ENCODE measurements at regions not wholly inside any gene's neighbourhood (a gene's known extent, or its start where the extent isn't known, plus 50 kb on each side); places are given as distances from the start of the nearest gene placed in this dataset.
"Not testable (repeated sequence)": the region's sequence is repeated elsewhere in the genome, so short reads cannot be mapped to it uniquely, and the experiment has no call there.

DNA sequence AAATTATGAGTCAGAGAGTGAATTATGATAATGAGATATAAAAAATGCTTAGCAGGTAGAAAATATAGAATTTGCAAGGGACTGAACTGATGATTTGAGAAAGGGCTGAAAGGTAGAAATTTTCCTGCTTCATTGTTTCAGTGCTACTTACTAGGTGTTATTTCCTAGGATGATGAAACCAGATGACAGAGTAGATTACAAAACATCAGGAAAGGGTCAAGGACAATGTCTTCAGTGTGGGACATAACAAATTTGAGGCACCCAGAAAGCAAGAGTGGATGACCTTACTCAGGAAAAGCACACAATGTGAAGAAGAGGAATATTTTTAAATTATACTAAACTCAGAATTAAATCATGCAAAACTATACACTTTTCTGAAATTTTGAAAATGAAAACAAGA, 102.1 kb downstream of the SHCBP1 start:
- no peak for DNase-seq (ENCODE audit: low read depth)

DNA sequence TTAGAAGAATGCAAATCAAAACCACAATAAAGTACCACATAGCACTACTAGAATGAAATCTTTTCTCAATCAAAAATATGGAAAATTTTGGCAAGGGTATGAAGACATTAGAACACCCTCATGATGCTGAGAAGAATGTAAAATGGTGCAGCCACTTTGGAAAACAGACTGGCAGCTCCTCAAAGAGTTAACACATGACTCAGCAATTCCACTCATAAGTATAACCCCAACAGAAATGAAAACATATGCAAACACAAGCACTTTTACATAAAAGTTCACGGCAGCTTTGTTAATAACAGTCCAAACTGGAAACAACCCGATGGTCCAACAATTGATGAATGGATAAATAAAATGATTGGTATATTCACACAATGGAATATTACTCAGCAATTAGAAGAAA, 124.5 kb downstream of the SHCBP1 start:
- DNase-seq (ENCODE audit: low read depth), result no peak

DNA sequence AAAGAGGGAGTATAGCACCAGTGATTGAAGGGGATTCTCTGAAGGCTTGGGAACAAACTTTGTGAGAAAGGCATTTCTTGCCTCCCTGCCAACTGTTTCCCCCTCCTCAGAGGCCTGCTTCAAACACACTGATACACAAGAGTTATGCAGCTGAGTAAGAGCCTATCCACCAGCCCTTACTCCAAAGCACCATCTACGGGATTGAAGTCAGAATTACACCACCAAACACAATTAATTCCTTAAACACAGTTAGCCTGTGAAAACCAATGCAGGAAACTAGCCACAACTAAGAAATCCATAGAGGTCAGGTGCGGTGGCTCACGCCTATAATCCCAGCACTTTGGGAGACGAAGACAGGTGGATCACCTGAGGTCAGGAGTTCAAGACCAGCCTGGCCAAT, 138.3 kb downstream of the SHCBP1 start:
- no peak for DNase-seq (ENCODE audit: low read depth)

GRCh38 chr16:46466239-46466638, 154.9 kb downstream of the SHCBP1 start:
- DNase-seq (ENCODE audit: low read depth), result no peak

DNA sequence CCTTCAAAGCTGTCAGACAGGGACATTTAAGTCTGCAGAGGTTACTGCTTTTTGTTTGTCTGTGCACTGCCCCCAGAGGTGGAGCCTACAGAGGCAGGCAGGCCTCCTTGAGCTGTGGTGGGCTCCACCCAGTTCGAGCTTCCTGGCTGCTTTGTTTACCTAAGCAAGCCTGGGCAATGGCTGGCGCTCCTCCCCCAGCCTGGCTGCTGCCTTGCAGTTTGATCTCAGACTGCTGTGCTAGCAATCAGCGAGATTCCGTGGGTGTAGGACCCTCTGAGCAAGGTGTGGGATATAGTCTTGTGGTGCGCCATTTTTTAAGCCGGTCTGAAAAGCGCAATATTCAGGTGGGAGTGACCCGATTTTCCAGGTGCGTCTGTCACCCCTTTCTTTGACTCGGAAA, 166.4 kb downstream of the SHCBP1 start:
- DNase-seq (ENCODE audit: low read depth), result not testable (repeated sequence)

- DNase-seq (ENCODE audit: low read depth), result no peak
Measured at GRCh38 chr16:46428108-46429061, 192.8 kb downstream of the SHCBP1 start.

DNA sequence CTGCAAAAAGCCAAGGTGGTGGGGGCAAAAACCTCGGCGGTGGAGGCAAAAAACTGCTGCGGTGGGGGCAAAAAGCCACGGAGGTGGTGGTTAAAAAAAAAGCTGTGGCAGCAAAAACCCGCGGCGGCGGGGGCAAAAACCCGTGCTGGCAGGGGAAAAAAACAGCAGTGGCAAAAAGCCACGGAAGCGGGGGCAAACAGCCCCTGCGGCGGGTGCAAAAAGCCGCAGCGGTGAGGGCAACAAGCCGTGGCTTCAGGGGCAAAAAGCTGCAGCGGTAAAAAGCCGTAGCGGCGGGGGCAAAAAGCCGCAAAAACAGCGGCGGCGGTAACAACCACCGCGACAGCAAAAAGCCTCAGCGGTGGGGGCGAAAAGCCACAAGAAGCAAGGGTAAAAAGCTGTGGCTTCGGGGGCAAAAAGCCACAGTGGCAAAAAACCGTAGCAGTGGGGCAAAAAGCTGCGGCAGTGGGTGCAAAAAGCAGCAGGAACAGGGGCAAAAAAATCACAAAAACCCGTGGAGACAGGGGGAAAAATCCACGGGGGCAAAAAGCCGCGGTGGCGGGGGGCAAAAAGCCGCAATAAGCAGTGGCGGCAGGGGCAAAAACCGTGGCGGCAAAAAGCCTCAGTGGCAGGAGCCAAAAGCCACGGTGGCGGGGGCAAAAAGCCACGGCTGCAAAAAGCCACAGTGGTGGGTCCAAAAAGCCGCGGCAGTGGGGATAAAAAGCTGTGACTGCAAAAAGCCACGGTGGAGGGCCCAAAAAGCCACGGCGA, 193.7 kb downstream of the SHCBP1 start:
- DNase-seq (ENCODE audit: low read depth), result no peak

- no peak for DNase-seq (ENCODE audit: low read depth)
Measured at GRCh38 chr16:46426336-46426735, 194.8 kb downstream of the SHCBP1 start.

DNA sequence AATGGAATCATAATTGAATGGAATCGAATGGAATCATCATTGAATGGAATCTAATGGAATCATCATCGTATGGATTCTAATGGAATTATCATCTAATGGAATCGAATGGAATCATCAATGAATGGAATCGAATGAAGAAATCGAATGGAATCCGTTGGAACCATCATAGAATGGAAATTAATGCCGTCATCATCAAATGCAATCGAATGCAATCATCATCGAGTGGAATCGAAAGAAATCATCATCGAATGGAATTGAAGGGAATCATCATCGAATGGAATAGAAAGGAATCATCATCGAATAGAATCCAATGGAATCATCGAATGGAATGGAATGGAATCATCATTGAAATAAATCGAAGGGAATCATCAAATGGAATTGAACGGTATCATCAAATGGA, 217.2 kb downstream of the SHCBP1 start:
- DNase-seq (ENCODE audit: low read depth), result no peak

GRCh38 chr16:46398559-46398958, 222.6 kb downstream of the SHCBP1 start:
- DNase-seq (ENCODE audit: low read depth), result not testable (repeated sequence)

DNA sequence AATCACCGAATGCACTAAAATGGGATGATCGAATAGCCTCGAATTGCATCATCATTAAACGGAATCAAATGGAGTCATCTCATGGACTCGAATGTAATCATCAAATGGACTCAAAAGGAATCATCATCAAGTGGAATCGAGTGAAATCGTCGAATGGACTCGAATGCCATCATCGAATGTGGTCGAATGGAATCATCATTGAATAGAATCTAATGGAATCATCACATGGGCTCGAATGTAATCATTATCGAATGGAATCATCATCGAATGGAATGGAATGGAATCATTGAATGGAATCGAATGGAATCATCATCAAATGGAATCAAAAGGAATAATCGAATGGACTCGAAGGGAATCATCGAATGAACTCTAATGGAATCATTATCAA, 224.3 kb downstream of the SHCBP1 start:
- DNase-seq (ENCODE audit: low read depth), result not testable (repeated sequence)

DNA sequence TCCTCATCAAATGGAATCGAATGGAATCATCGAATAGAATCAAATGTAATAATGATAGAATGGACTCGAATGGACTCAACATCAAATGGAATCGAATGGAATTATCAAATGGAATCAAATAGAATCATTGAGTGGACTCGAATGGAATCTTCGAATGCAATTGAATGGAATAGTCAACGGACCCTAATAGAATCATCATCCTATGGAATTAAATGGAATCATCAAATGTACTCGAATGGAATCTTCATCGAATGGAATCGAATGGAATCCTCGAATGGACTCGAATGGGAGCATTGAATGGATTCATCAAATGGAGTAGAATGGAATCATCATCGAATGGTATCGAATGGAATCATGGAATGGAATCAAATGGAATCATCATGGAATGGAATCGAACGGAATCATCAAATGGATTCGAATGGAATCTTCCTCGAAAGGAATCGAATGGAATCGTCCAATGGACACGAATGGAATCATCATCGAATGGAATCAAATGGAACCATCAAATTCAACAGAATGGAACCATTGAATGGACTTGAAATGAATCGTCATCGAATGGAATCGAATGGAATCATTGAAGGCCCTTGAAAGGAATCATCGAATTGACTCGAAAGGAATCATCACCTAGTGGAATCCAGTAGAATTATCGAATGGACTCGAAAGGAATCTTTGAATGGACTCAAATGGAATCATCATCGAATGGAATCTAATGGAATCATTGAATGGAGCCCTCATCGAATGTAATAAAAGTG, 224.9 kb downstream of the SHCBP1 start:
- not testable (repeated sequence) for DNase-seq (ENCODE audit: low read depth)

DNA sequence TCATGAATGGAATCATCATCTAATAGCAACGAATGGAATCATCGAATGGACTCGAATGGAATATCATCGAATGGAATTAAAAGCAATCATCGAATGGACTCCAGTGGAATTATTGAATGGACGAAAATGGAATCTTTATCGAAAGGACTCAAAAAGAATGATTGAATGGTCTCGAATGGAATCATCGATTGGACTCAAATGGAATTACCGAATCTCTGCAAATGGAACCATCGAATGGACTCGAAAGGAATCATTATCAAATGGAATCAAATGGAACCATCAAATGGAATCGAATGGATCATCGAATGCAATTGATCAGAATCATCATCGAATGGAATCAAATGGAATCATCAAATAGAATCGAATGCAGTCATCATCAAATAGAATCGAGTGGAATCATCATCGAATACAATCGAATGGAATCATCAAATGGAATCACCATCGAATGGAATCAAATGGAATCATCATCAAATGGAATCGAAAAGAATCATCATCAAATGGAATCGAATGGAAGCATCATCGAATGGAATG, 225.7 kb downstream of the SHCBP1 start:
- not testable (repeated sequence) for DNase-seq (ENCODE audit: low read depth)

GRCh38 chr16:46394963-46395362, 226.2 kb downstream of the SHCBP1 start:
- DNase-seq (ENCODE audit: low read depth), result not testable (repeated sequence)

GRCh38 chr16:46394149-46394548, 227.0 kb downstream of the SHCBP1 start:
- DNase-seq (ENCODE audit: low read depth), result not testable (repeated sequence)

GRCh38 chr16:46392930-46393722, 228.1 kb downstream of the SHCBP1 start:
- not testable (repeated sequence) for DNase-seq (ENCODE audit: low read depth)

DNA sequence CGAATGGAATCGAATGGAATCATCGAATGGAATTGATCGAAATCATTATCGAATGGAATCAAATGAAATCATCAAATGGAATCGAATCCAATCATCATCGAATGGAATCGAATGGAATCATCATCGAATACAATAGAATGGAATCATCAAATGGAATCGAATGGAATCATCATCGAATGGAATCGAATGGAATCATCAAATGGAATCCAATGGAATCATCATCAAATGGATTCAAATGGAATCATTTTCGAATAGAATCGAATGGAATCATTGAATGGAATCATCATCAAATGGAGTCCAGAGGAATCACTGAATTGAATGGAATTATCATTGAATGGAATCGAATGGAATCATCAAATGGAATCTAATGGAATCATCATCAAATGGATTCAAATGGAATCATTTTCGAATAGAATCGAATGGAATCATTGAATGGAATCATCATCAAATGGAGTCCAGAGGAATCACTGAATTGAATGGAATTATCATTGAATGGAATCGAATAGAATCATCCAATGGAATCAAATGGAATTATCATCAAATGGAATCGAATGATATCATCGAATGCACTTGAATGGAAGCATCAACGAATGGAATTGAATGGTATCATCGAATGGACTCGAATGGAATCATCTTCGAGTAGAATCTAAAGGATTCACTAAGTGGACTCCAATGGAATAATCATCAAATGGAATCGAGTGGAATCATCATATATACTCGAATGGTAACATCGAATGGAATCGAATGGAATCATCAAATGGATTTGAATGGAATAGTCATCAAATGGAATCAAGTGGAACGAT, 230.3 kb downstream of the SHCBP1 start:
- not testable (repeated sequence) for DNase-seq (ENCODE audit: low read depth)

GRCh38 chr16:46389561-46390041, 231.6 kb downstream of the SHCBP1 start:
- DNase-seq (ENCODE audit: low read depth), result peak; percentile 41

- DNase-seq (ENCODE audit: low read depth), result not testable (repeated sequence)
Measured at GRCh38 chr16:46388939-46389491, 232.2 kb downstream of the SHCBP1 start.

DNA sequence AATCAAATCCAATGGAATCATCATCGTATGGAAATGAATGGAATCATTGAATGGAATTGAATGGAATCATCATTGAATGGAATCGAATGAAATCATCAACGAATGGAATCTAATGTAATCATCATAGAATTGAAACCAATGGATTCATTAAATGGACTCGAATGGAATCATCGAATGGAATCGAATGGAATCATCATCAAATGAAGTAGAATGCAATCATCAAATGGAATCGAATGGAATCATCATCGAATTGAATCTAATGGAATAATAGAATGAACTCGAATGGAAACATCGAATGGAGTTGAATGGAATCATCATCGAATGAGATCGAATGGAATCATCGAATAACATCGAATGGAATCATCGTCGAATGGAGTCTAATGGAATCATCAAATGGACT, 232.8 kb downstream of the SHCBP1 start:
- not testable (repeated sequence) for DNase-seq (ENCODE audit: low read depth)

Measured in activated T-helper 1 cell treated with Interleukin-2 at 50 U/mL for 16 hours (primary cell).